ENCODE measurements at regions not wholly inside any gene's neighbourhood (a gene's known extent, or its start where the extent isn't known, plus 50 kb on each side); places are given as distances from the start of the nearest gene placed in this dataset.

DNA sequence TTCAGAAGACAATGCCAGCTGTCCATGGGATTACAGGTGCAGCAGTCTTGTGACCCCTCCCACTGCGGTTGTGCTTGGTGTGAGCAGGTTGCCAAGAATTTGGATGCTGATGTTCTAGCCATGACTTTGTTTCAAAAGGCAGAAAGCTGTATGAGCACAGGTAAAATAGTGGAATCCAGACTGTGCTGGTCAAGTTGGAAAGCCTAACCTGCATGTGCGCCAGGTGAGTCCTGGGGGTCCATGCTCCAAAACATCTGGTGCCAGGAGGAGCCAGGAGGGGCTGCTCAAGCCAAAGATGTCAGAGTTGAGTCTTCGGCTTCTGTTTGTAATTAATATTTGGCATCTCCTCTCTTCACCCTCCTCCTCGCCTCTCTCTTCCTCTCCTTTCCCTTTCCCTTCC, 330.1 kb downstream of the MYCN start:
- no peaks in the 10 kb centered on the region for H3K36me3 ChIP-seq (ENCODE audit: control insufficient read depth in 2 of 2, insufficient read depth in 1 of 2, low read length in 2 of 2)
- no peaks in the 10 kb centered on the region for H3K4me1 ChIP-seq (ENCODE audit: control insufficient read depth, insufficient read depth, low read length)
- ChIA-PET POLR2A (no interaction called here), CTCF (no interaction called here)
- no peak overlapping the region for H3K27ac ChIP-seq (ENCODE audit: extremely low read depth, low read depth, low read length)
- H3K4me3 ChIP-seq (ENCODE audit: low read depth, low read length), result no peak overlapping the region
- no peaks in the 10 kb centered on the region for H3K9me3 ChIP-seq (ENCODE audit: control insufficient read depth, insufficient read depth, low read depth, low read length)
- TF ChIP-seq ZNF362 (tag by site-specific recombination; IDR thresholded peaks at IDR 0.05) (no peak), ZNF175 (tag by site-specific recombination; IDR thresholded peaks at IDR 0.05) (no peak), ZNF518A (tag by site-specific recombination; conservative IDR thresholded peaks at IDR 0.05; ENCODE audit: low read depth) (no peak), ZNF10 (tag by site-specific recombination; IDR thresholded peaks at IDR 0.05) (no peak), ZNF664 (tag by site-specific recombination; IDR thresholded peaks at IDR 0.05) (no peak)

DNA sequence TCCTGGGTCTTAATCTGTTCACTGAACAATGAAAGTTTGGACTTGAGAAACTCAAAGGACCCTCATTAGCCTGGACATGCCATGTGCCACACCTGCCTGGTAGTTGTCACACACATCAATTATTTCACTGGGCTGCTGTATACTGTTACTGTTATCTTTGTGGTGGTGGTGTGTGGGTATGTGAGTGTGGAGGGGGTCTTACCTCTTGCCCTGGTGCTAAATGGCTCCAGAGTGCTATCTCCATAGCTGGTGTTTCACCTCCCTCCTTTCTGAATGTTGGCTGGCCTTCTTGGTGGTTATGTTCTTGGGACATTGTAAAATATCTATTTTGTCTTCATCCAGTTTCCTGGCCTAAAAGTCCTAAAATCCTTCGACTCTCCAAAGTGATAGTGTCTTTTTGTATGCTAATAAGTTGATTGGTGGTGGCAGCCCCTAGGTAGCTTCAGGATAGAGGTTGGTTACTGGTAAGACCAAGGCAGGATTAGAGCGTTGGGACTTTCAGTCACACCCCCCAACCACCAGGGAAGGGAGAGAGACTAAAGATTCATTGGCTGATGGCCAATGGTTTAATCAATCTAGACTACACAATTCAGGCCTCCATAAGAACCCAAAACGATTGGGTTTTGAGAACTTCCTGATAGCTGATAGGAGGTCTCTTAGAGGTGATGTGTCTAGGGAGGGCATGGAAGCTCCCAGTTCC, 328.1 kb downstream of the MYCN start:
- H3K36me3 ChIP-seq (ENCODE audit: control insufficient read depth in 2 of 2, insufficient read depth in 1 of 2, low read length in 2 of 2), result no peaks in the 10 kb centered on the region
- H3K9me3 ChIP-seq (ENCODE audit: control insufficient read depth, insufficient read depth, low read depth, low read length), result no peaks in the 10 kb centered on the region
- H3K4me1 ChIP-seq (ENCODE audit: control insufficient read depth, insufficient read depth, low read length), result no peaks in the 10 kb centered on the region
- POLR2A ChIA-PET, result interaction anchor here (0.6 kb wide), 1 partner anchor 9 kb away, joined by 3 read pairs; no protein-coding TSS in a partner anchor
- H3K4me3 ChIP-seq (ENCODE audit: low read depth, low read length), result no peak overlapping the region
- CTCF ChIA-PET, result interaction anchor here (1.6 to 1.8 kb wide), 2 partner anchors 13 to 329 kb away, joined by 6 to 9 read pairs; no protein-coding TSS in a partner anchor
- no peak overlapping the region for H3K27ac ChIP-seq (ENCODE audit: extremely low read depth, low read depth, low read length)
- TF ChIP-seq ZNF777 (tag by site-specific recombination; IDR thresholded peaks at IDR 0.05; ENCODE audit: borderline replicate concordance) (no peak), AEBP2 (tag by site-specific recombination; IDR thresholded peaks at IDR 0.05; ENCODE audit: borderline replicate concordance) (no peak), PRDM6 (tag by site-specific recombination; IDR thresholded peaks at IDR 0.05) (no peak), ZBTB21 (tag by site-specific recombination; IDR thresholded peaks at IDR 0.05) (no peak), ZEB2 (tag by site-specific recombination; IDR thresholded peaks at IDR 0.05) (no peak), REPIN1 (tag by site-specific recombination; IDR thresholded peaks at IDR 0.05; ENCODE audit: low read depth) (no peak), RBAK (tag by site-specific recombination; IDR thresholded peaks at IDR 0.05) (no peak), ZFP3 (tag by site-specific recombination; IDR thresholded peaks at IDR 0.05; ENCODE audit: low read depth) (no peak), SCRT1 (tag by site-specific recombination; IDR thresholded peaks at IDR 0.05; ENCODE audit: borderline replicate concordance) (no peak), ZBTB7A (tag by site-specific recombination; IDR thresholded peaks at IDR 0.05; ENCODE audit: low read depth) (no peak), ZNF248 (tag by site-specific recombination; IDR thresholded peaks at IDR 0.05) (no peak), ZNF549 (tag by site-specific recombination; IDR thresholded peaks at IDR 0.05) (no peak), BCL11B (tag by site-specific recombination; IDR thresholded peaks at IDR 0.05; ENCODE audit: low read depth) (no peak), ZNF18 (tag by site-specific recombination; IDR thresholded peaks at IDR 0.05) (no peak), ZNF626 (tag by site-specific recombination; IDR thresholded peaks at IDR 0.05) (no peak)
- TF ChIP-seq, protein P1, sequence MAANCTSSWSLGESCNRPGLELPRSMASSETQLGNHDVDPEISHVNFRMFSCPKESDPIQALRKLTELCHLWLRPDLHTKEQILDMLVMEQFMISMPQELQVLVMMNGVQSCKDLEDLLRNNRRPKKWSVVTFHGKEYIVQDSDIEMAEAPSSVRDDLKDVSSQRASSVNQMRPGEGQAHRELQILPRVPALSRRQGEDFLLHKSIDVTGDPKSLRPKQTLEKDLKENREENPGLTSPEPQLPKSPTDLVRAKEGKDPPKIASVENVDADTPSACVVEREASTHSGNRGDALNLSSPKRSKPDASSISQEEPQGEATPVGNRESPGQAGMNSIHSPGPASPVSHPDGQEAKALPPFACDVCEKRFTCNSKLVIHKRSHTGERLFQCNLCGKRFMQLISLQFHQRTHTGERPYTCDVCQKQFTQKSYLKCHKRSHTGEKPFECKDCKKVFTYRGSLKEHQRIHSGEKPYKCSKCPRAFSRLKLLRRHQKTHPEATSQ (tag by site-specific recombination; IDR thresholded peaks at IDR 0.05), result no peak
